Mucosa of rectum (tissue), 2 donors: ENCODE measurements at regions not wholly inside any gene's neighbourhood (a gene's known extent, or its start where the extent isn't known, plus 50 kb on each side); places are given as distances from the start of the nearest gene placed in this dataset.

Source experiments
- H3K27ac ChIP-seq, 2 donors: one replicate each; pipeline ENCODE4 v1.7.0; 2013; ENCODE audit warnings: inconsistent platforms in 2 of 2, low read depth in 2 of 2, low read length in 2 of 2
- H3K27me3 ChIP-seq, 2 donors: one replicate each; pipeline ENCODE4 v1.7.0; 2013; ENCODE audit warnings: low read length in 2 of 2; ENCODE audit not compliant: control insufficient read depth in 2 of 2, insufficient read depth in 2 of 2
- H3K36me3 ChIP-seq, 2 donors: one replicate each; pipeline ENCODE4 v1.7.0; 2013; ENCODE audit warnings: low read length in 2 of 2; ENCODE audit not compliant: control insufficient read depth in 2 of 2, insufficient read depth in 2 of 2
- H3K4me1 ChIP-seq, 2 donors: one replicate each; pipeline ENCODE4 v1.7.0; 2013; ENCODE audit warnings: low read length in 2 of 2, mild to moderate bottlenecking in 1 of 2; ENCODE audit not compliant: control insufficient read depth in 2 of 2, insufficient read depth in 2 of 2
- H3K4me3 ChIP-seq, 2 donors: one replicate each; pipeline ENCODE4 v1.7.0; 2013; ENCODE audit warnings: low read length in 2 of 2
- H3K9ac ChIP-seq, 2 donors: one replicate each; pipeline ENCODE4 v1.7.0; 2013; ENCODE audit warnings: low read length in 2 of 2, low read depth in 1 of 2, mild to moderate bottlenecking in 1 of 2
- H3K9me3 ChIP-seq, 2 donors: one replicate each; pipeline ENCODE4 v1.7.0; 2013; ENCODE audit warnings: low read length in 2 of 2; ENCODE audit not compliant: control insufficient read depth in 2 of 2
- donor health status: healthy.
- donor health status: Normal muscosa, but diverticular disease.

DNA sequence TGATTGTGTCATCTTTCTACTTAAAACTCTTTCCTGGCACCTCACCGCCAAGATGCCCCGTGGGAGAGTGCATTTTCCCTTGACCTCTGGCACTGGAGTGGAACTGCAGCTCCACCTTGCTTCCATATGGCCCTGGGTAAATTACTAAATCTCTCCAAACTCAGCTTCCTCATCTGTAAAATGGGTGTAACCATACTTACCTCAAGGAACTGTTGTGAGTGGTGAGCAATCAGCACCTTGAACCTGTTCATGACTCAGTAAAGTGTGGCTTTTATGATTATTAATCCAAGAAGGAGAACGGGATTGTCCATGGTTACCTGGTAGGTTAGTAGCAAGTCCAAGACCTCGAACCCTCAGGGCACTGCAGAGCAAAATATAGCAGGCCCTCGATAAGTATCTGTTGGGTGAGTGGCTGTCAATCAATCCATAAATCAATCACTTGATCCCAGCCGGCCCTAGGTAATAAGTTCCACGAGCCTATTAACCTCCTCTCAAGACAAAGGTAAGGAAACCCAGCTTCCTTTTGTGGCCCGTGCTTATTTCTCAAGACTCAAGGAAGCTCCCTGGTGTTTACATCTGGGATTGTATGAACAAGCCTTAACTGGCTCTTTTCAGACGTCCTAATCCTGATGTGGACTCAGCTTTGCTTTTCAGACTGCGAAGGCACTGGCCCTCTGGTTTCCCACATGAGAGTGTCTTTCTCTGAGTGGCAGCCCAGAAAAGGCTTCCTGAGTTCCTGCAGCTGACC, 114.0 kb upstream of the GJB5 start:
- no peaks in the 10 kb centered on the region for H3K4me1 ChIP-seq
- H3K4me3 ChIP-seq = no peak overlapping the region
- no peaks in the 10 kb centered on the region for H3K36me3 ChIP-seq
- no peak overlapping the region for H3K9ac ChIP-seq
- H3K27ac ChIP-seq = no peak overlapping the region
- no peaks in the 10 kb centered on the region for H3K27me3 ChIP-seq
- no peaks in the 10 kb centered on the region for H3K9me3 ChIP-seq

DNA sequence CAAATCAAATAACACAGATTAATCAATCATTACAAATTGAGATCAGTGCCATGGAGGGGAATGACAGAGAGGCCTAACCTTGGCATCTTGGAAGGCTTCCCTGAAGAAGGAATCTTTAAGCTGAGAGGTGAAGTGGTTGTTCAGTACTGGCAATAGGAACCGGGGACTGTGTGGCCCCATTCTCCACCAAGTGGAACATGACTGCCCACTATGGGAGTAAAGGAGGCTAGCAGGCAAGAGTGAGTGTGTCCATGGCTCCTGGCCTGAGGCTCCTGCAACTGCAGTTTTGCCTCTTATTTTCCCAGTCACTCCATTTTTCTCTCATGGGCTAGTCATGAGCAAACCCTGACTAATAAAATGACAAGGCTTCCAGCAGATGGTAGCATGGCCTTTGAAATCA, 112.2 kb upstream of the GJB5 start:
- Histone ChIP-seq H3K9ac (no peak overlapping the region), H3K36me3 (no peaks in the 10 kb centered on the region), H3K27me3 (peaks cover 0 to 4% of the 10 kb centered on the region in 2 donors), H3K27ac (no peak overlapping the region), H3K4me3 (no peak overlapping the region), H3K9me3 (no peaks in the 10 kb centered on the region), H3K4me1 (no peaks in the 10 kb centered on the region)

DNA sequence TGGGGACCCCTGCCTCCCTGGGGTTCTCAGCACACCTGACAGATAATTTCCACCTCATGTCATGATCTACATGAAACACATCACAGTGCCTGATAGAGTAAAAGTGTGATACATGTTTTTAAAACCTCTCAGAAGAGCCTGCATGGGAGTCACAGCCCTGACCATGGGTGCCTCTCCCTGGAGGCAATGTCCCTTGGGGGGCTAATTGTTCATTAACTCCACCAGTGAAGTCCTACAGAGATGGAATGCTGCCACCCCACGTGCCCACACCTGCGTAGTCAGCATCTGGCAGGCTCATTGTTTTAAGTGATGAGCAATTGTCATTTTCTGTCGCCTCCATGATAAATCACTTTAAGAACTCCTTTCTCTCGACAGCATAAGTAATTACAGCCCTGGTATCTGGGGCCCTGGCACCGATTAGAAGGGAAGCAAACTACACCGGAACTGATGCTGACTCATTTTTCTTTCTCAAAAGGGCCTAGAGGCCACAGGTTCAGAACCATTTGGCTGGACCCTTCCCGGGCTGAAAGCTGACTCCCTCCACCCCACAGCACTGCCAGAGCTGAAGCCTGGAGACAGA, 109.6 kb upstream of the GJB5 start:
- peaks cover 0 to 4% of the 10 kb centered on the region in 2 donors for H3K27me3 ChIP-seq

DNA sequence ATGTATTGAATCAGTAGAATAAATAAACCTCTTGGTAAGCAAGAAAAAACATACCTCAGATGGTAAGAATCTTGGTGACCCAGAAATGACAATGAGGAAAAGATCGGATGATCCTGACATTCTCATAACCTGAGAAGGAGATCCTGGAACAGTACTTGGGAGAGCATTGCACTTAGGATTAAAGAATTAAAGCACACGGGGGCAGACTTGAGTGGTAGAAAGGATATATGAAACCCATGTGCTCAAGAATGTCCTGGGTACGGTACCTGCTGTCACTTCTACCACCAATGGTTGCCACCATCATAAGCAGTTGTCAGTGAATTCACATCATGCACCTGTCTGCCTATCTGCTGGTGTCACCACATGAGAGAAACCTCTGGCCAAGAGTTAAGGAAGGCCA, 108.9 kb upstream of the GJB5 start:
- no peaks in the 10 kb centered on the region for H3K9me3 ChIP-seq
- no peaks in the 10 kb centered on the region for H3K4me1 ChIP-seq
- no peaks in the 10 kb centered on the region for H3K36me3 ChIP-seq
- H3K4me3 ChIP-seq = no peak overlapping the region
- H3K27ac ChIP-seq = no peak overlapping the region
- no peak overlapping the region for H3K9ac ChIP-seq
- H3K27me3 ChIP-seq = peaks cover 0 to 4% of the 10 kb centered on the region in 2 donors

More for the DNA sequence above, 109.6 kb upstream of the GJB5 start:
- Histone ChIP-seq H3K9me3 (no peaks in the 10 kb centered on the region), H3K4me1 (no peaks in the 10 kb centered on the region), H3K36me3 (no peaks in the 10 kb centered on the region), H3K9ac (no peak overlapping the region), H3K27ac (no peak overlapping the region), H3K4me3 (no peak overlapping the region)

DNA sequence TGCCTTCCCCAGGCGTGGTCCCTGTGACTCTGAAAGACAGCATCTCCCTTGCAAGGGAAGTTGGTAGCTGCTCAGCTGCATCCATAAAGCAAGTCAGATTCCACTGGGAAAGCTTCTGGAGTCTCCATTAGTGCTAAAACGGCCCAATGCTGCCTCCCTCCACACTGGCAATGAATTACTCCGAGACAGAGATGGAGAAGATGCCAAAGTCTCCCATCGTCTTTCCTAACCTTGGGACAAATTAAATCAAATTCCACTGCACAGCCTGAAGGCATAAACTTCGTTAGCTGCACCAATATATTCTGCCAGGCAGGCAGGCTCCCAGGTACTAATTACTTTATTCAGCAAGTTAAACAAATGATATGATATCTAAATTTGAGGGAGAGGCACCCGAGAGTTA, 106.3 kb upstream of the GJB5 start:
- Histone ChIP-seq H3K4me3 (no peak overlapping the region), H3K4me1 (no peaks in the 10 kb centered on the region), H3K36me3 (no peaks in the 10 kb centered on the region), H3K27me3 (peaks cover 0 to 6% of the 10 kb centered on the region in 2 donors), H3K27ac (no peak overlapping the region), H3K9me3 (no peaks in the 10 kb centered on the region), H3K9ac (no peak overlapping the region)

DNA sequence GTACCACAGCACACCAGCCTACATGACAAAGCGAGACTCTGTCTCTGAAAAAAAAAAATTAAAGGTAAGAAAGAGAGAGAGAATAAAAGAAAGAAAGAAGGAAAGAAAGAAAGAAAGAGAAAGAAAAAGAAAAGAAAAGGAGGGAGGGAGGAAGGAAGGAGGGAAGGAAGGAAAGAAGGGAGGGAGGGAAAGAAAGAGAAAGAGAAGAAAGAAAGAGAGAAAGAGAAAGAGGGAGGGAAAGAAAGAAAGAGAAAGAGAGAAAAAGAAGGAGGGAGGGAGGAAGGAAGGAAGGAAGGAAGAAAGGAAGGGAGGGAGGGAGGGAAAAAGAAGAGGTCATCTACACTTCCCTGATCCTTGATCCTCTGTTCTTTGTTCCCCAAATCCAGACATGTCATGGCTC, 104.8 kb upstream of the GJB5 start:
- Histone ChIP-seq H3K4me3 (no peak overlapping the region), H3K36me3 (no peaks in the 10 kb centered on the region), H3K27ac (no peak overlapping the region), H3K27me3 (peaks cover 0 to 6% of the 10 kb centered on the region in 2 donors), H3K9ac (no peak overlapping the region), H3K4me1 (no peaks in the 10 kb centered on the region), H3K9me3 (no peaks in the 10 kb centered on the region)

DNA sequence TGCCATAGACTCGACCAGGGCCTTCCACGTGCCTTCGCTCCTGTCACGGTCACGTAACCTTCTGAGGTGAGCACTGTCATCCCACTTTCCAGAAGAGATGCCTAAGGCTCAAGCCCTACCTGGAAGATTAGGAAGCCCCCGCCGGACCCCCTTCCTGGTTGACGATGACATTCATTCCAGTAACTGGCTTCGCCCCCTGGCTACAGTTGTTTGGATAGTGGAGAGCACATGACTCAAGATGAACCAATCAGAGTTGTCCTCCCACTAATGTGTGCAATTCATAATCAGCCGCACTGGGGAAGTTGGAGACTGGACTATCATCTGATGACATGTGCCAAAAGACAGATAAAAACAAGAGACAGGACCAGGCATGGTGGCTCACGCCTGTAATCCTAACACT, 104.0 kb upstream of the GJB5 start:
- Histone ChIP-seq H3K9me3 (no peaks in the 10 kb centered on the region), H3K36me3 (no peaks in the 10 kb centered on the region), H3K4me3 (no peak overlapping the region), H3K9ac (no peak overlapping the region), H3K27me3 (peaks cover 0 to 6% of the 10 kb centered on the region in 2 donors), H3K4me1 (no peaks in the 10 kb centered on the region), H3K27ac (no peak overlapping the region)

DNA sequence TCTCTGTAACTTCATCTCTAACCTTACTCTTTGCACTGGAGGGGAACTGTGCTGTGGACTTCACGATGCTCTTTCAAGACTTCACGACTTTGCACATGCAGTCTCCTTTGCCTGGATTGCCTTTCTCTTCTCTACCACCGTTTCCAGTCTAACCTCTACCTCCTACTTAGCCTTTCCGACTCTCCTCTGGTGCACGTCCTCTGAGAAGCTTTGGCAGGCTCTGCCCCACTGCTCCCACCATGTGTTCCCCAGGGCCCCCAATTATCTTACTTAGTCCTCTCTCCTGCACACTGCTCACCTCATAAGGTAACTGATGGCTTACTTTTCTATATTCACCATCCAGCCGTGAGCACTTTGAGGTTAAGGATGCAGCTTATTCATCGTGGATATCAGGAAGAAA, 101.7 kb upstream of the GJB5 start:
- H3K27me3 ChIP-seq = peaks cover 0 to 2% of the 10 kb centered on the region in 2 donors
- H3K27ac ChIP-seq = no peak overlapping the region

DNA sequence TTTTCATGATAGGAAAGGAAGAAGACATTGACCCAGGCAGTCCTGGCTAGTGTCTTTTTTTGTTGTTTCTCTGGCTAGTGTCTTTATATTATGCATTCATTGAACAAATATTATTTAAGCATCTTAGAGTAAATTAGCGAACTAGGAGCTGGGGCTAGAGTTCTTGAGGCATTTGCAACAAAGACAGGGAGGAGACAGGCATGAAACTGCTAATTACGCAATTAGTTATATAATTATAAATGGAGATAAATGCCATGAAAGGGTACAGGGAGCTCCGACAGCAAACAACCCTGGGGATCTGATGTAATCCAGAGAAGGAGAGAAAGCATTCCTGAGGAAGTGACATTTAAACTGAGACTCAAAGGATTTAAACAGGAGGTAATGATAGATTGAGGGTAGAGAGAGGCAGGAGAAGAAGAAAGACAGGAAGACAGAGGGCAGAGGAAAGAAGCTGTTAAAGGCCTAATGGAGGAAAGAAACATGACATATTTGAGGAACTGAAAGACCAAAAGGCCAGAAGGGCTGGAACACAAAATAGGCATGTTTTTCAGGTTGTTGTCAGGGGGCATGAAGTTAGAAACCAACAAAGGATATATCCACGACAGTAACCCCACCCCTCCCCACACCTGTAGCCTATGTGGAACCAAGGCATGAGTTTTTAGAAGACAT, 99.5 kb upstream of the GJB5 start:
- Histone ChIP-seq H3K9ac (no peak overlapping the region), H3K27me3 (peaks cover 0 to 2% of the 10 kb centered on the region in 2 donors)

More for the DNA sequence above, 101.7 kb upstream of the GJB5 start:
- no peaks in the 10 kb centered on the region for H3K36me3 ChIP-seq
- no peak overlapping the region for H3K4me3 ChIP-seq
- no peaks in the 10 kb centered on the region for H3K4me1 ChIP-seq
- no peak overlapping the region for H3K9ac ChIP-seq
- H3K9me3 ChIP-seq = no peaks in the 10 kb centered on the region

DNA sequence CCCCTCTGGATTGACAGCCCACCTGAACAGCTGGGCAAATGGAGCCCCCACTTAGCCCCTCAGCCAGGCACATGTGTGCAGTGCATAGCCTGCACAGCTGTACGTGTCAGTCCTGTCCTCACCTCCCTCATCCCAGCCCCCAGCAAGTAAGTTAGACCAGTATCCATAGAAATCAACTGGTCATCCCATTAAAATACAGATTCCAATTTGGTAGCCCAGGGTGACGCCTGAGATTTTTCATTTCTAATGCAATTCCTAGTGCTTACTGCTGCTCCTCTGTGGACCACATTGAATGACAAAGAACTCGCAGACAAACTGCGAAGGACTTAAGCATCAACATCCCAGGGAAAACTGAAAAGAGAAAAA, 99.0 kb upstream of the GJB5 start:
- no peak overlapping the region for H3K9ac ChIP-seq
- H3K9me3 ChIP-seq = no peaks in the 10 kb centered on the region
- H3K36me3 ChIP-seq = no peaks in the 10 kb centered on the region
- no peaks in the 10 kb centered on the region for H3K4me1 ChIP-seq
- no peak overlapping the region for H3K4me3 ChIP-seq
- no peak overlapping the region for H3K27ac ChIP-seq
- H3K27me3 ChIP-seq = peaks cover 0 to 2% of the 10 kb centered on the region in 2 donors

More for the DNA sequence above, 99.5 kb upstream of the GJB5 start:
- H3K27ac ChIP-seq = no peak overlapping the region
- H3K4me3 ChIP-seq = no peak overlapping the region
- no peaks in the 10 kb centered on the region for H3K4me1 ChIP-seq
- H3K36me3 ChIP-seq = no peaks in the 10 kb centered on the region
- no peaks in the 10 kb centered on the region for H3K9me3 ChIP-seq
